HL-60 (cell line): ENCODE measurements at regions not wholly inside any gene's neighbourhood (a gene's known extent, or its start where the extent isn't known, plus 50 kb on each side); places are given as distances from the start of the nearest gene placed in this dataset.

Experiments used
- CTCF ChIP-seq: IDR thresholded peaks from one replicate; pipeline ENCODE4 v1.5.1; 2011; ENCODE audit warnings: low read length, control low read depth, inconsistent platforms; ENCODE audit not compliant: insufficient read depth
- SPI1 ChIP-seq: IDR thresholded peaks from 2 replicates; pipeline ENCODE4 v1.6.1; 2012; ENCODE audit warnings: low read depth, mild to moderate bottlenecking, borderline replicate concordance

- TF ChIP-seq SPI1 (no peak), CTCF (no peak)
Observed at GRCh38 chr1:72482736-72483413, 200.5 kb upstream of the NEGR1 start.
